ENCODE measurements at regions not wholly inside any gene's neighbourhood (a gene's known extent, or its start where the extent isn't known, plus 50 kb on each side); places are given as distances from the start of the nearest gene placed in this dataset.

GRCh38 chr14:101616202-101616601 is 54.9 kb downstream of the DIO3 start:
- intact Hi-C loops (cut with micrococcal nuclease): no loop called here
- Histone ChIP-seq H3K9me3 (replicated peaks) (peaks cover 12% of the 10 kb centered on the region), H3K4me3 (no peak overlapping the region), H3K36me3 (no peaks in the 10 kb centered on the region), H3K27me3 (ENCODE audit: low read depth) (peaks cover 33% of the 10 kb centered on the region), H3K27ac (replicated peaks) (no peak overlapping the region), H3K4me1 (no peaks in the 10 kb centered on the region)
- TF ChIP-seq CTCF (IDR thresholded peaks at IDR 0.05; ENCODE audit: borderline replicate concordance): no peak
- DNase-seq: no peak

DNA sequence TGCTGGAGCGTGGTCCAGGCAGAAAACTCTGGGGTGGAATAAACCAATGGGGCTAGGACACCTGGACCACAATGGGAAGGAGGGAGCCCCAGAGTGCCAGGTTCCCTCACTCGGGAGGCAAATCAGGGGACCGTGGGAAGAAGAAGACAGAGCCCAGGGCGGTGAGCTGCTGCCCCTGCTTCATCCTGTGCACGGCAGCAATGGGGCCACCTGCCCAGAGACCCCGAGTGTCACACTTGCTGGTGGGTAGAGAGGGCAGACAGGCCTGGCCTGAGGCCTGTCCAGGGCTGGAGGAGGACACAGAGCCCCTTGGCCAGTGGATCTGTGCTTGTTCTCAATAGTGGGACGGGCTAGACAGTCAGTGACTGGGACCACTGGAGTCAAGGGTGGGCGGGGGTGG is 58.2 kb downstream of the DIO3 start:
- Histone ChIP-seq H3K36me3 (no peaks in the 10 kb centered on the region), H3K4me1 (no peaks in the 10 kb centered on the region), H3K9me3 (replicated peaks) (peaks cover 12% of the 10 kb centered on the region), H3K27me3 (ENCODE audit: low read depth) (peaks cover 4% of the 10 kb centered on the region), H3K4me3 (no peak overlapping the region), H3K27ac (replicated peaks) (no peak overlapping the region)
- TF ChIP-seq CTCF (IDR thresholded peaks at IDR 0.05; ENCODE audit: borderline replicate concordance): no peak
- no peak for DNase-seq
- intact Hi-C loops (cut with micrococcal nuclease): no loop called here

DNA sequence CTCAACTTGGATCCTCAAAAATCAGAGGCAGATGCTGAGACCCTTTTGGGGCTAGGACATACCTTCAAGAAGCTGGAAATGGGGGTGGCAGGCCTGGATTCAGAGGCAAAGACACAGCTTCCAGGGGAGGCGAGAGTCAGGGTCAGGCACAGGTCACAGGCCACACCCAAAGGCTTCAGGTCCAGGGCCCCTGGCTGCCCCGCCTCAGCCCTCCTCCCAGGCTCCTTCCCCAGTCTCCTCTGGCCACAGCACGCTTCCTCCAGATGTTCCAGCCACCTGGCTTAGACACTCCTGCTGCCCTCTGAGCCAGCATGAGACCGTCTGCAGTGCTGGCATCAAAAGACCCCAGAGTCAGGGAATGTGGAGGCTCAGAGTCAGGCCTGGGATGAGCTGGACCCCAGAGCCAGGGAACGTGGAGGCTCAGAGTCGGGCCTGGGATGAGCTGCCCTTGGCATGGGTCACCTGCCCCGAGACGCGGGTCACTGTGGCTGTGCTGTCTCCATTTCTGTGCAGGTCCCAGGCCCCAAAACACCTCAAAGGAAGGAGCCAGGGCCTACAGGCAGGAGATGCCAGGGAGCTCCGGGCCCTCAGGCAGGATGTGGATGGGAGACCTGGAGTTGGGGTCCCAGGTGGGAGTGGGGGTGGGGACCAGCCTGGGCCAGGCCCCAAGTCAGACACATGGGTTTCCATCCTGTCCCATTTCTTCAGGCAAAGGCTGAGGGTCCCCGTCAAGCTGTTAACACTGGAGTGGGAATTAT is 58.9 kb downstream of the DIO3 start:
- no peak for DNase-seq
- Histone ChIP-seq H3K27me3 (ENCODE audit: low read depth) (no peaks in the 10 kb centered on the region), H3K27ac (replicated peaks) (no peak overlapping the region), H3K36me3 (no peaks in the 10 kb centered on the region), H3K9me3 (replicated peaks) (peaks cover 12% of the 10 kb centered on the region), H3K4me3 (no peak overlapping the region), H3K4me1 (no peaks in the 10 kb centered on the region)
- TF ChIP-seq CTCF (IDR thresholded peaks at IDR 0.05; ENCODE audit: borderline replicate concordance): no peak
- intact Hi-C loops (cut with micrococcal nuclease): no loop called here

DNA sequence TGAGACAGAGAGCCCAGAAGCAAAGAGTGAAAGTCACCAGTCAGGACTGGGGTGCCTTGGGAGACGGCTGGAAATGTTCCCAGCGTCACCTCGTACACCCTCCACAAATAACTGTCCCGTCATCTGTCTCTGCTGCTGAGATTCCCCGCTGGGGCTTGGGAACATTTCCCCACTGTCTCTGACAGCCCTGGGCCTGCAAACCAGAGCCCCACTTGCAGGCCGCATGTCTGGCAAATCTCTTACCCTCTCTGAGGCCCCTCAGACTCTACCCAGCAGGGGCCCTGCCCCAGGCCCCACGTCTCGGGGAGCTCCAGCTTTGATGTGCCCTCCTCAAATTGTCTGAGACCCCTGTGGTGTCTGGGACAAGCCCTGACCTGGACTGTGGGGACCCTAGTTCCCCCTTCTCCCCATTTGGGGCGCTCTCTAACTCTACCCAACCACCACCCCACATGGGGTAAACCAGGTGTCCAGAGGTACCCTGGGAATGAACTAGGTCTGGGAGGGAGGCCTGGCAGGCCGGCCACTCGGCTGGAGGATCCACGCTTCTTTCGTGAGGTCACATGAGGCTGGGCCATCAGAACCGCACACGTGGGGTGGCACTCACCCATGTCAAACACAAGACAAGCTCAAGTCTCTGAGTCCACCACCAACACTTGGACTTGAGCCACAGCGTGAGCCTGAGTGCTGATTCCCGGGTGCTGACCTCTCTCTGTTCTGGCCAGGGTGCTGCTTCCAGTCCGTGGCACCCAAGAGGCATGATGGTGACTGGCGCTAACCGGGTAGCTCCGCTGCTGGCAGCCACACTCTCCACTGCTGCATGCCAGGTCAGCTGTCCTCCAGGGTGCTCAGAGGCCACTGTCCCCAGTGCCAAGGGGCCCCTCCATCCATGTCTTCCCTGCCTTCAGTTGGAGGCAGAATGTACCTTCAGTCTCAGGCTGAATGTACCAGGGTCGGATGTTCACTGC is 59.8 kb downstream of the DIO3 start:
- Histone ChIP-seq H3K36me3 (no peaks in the 10 kb centered on the region), H3K27ac (replicated peaks) (no peak overlapping the region), H3K9me3 (replicated peaks) (peaks cover 12% of the 10 kb centered on the region), H3K27me3 (ENCODE audit: low read depth) (no peaks in the 10 kb centered on the region), H3K4me1 (no peaks in the 10 kb centered on the region), H3K4me3 (no peak overlapping the region)
- TF ChIP-seq CTCF (IDR thresholded peaks at IDR 0.05; ENCODE audit: borderline replicate concordance): no peak
- intact Hi-C loops (cut with micrococcal nuclease): no loop called here
- DNase-seq: no peak

- DNase-seq: no peak
- intact Hi-C loops (cut with micrococcal nuclease): no loop called here
- Histone ChIP-seq H3K36me3 (no peaks in the 10 kb centered on the region), H3K27ac (replicated peaks) (no peak overlapping the region), H3K9me3 (replicated peaks) (peaks cover 10% of the 10 kb centered on the region), H3K27me3 (ENCODE audit: low read depth) (no peaks in the 10 kb centered on the region), H3K4me1 (no peaks in the 10 kb centered on the region), H3K4me3 (no peak overlapping the region)
- TF ChIP-seq CTCF (IDR thresholded peaks at IDR 0.05; ENCODE audit: borderline replicate concordance): no peak
Measured at GRCh38 chr14:101622251-101623076, 61.2 kb downstream of the DIO3 start.

Measured in left ventricle myocardium inferior (tissue), 1 donor.